IPS DF 4.7 (cell line): ENCODE measurements at regions not wholly inside any gene's neighbourhood (a gene's known extent, or its start where the extent isn't known, plus 50 kb on each side); places are given as distances from the start of the nearest gene placed in this dataset.

ENCODE experiments used
- DNase-seq: peaks from one replicate; pipeline ENCODE4 v3.0.0-alpha.2; 2013; ENCODE audit warnings: low spot score; ENCODE audit errors: extremely low read depth

DNA sequence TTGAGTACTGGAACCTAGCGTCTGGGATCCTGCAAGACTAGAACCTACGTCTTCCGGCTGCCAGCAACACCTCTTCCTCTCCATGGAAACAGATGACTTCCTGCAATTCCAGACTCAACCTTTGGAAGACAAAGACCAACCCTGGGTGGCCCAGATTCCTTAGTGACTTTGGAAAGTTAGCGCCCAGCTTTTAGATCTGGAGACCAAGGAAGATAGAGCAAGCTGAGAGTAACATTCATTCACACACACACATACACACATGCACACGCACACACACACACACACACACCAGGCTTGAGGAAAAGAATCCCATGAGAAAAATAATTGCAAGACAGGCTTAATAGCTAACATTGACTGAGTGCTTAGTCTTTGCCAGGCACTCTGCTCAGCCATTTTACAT, 788.9 kb downstream of the UQCRFS1 start:
- peak; percentile 81 for DNase-seq

DNA sequence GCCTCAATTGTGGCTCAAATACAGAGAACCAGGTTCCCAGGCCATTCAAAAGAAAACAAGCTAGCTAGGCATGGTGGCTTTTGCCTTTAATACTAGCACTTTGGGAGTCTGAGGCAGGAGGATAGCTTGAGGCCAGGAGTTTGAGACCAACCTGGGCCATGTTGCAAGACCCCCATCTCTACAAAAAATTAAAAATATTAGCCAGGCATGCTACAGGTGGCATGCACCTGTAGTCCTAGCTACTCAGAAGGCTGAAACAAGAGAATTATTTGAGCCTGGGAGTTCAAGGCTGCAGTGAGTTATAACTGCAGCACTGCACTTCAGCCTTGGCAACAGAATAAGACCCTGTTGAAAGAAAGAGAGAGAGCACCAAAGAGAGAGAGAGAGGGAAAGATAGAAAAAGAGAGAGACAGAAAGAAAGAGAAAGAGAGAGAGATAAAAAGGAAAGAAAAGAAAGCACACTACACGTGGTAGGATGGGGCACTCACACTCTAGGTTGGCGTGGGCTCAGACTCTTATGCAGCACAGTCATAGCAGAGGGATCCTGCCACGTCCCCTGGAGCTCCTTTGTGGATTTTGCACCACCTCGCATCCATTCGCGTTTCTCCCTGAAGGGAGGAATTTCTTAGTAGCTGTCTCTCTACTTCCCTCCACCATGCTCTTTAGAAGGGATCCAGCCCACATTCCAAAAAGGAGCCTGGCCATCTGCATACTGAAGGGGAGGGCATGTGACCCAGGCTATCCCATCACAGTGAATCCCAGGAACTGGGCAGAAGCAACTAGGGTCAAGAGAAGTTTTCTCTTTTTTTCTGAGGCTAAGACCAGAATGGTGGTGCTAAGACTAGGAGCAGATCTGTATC, 789.9 kb downstream of the UQCRFS1 start:
- DNase-seq, result no peak

DNA sequence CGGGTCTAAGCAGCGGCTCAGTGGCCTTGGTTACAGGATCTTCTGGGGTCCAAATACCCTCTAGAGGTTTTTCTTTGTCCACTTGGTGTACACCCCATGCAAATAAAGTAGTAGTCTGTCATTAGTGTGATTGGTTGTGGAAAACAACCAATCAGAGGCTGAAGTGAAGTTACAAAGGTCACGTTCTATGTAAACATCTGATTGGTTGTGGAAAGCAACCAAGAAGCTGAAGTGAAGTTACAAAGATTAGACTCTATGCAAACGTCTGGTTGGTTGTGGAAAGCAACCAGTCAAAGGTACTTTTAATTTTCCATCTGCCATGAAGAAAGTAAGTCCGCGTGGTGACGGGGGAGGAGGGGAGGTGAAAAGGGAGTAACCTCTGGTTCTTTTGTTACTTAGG, 790.9 kb downstream of the UQCRFS1 start:
- no peak for DNase-seq

DNA sequence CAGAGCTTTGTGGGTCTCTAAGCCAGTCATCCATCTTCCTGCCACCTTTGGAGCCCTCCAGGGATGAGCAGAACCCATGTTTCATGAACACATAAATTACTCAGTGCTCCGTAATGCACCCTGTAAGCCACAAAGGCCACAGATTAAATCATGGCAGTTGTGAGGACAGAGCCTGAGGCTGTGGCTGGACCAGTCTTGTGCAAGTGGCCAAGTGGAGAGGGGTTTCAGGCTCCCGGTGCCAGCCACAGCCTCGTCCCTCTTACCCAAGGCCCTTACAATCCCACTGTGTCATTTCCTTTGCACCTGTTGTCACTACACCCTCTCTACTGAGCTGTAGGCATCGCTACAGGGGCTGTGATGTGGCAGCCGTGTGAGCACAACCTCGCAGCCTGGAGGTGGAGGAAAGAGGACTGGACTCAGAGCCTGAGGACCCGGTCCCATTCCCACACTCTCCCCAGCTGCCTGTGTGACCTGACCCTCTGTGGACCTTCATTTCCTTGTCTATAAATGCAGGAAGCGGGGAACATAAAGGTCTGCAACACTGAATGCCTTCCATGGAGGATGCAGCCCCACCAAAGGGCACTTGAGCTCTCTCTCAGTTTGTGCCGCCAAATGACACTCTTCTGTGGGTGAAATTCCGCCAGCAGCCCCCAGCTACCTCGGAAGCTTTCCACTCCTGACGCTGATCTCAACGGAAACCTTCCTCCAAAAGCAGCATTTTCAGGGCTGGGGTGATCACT, 792.0 kb downstream of the UQCRFS1 start:
- no peak for DNase-seq

DNA sequence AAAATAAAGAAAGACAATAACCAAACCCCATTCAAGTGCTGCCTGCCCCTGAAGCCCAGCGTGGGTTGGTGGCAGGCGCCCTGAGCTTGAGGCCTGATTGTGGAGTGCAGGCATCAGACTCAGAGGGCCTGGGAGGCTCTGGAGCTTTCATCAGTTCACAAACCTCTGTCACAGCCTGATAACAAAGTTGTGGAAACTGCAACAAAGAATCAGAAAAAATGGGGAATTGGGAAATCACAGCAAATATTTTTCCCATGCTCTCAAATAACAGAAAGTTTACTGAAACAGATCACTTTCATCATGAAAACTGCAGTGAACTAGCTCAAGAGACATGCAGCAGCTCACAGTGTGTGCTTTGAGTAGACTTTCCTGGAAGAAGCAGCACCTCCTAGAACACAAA, 793.6 kb downstream of the UQCRFS1 start:
- DNase-seq, result no peak

DNA sequence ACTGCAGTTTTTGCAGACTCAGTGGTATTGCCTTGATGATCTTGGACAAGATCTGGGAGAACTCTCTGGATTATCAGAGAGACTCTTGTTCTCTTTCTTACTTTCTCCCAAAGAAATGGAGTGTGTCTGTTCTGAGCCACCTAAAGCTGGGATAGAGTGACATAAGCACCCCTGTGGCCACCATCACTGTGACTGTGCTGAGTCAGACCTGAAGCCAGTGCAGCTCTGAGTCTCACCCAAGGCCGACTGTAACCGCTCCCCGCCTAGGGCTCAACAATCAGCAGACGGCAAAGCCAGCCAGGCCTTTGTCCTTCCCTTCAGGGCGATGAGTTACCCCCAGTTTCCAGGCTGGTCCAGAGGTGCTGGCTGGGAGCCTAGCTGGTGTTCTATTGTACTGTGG, 795.6 kb downstream of the UQCRFS1 start:
- DNase-seq, result no peak

DNA sequence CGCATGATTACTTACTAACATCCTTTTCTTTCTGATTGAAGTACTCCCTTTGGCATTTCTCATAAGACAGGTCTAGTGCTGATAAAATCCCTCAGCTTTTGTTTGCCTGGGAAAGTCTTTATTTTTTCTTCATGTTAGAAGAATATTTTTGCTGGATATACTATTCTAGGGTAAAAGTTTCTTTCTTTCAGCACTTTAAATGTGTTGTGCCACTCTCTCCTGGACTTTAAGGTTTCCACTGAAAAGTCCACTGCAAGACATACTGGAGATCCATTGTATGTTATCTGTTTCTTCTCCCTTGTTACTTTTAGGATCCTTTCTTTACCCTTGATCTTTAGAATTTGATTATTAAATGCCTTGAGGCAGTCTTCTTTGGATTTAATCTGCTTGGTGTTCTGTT, 796.7 kb downstream of the UQCRFS1 start:
- no peak for DNase-seq

DNA sequence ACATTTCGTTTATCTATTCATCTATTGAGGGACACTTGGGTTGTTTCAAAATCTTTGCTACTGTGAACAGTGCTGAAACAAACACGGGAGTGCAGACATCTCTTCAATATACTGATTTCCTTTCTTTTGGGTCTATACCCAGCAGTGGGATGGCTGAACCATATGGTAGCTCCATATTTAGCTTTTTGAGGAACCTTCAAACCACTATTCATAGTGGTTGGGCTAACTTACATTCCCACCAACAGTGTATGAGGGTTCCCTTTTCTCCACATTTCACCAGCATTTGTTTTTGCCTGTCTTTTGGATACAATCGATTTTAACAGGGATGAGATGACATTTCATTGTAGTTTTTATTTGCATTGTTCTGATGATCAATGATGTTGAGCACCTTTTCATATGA, 798.2 kb downstream of the UQCRFS1 start:
- DNase-seq, result no peak

DNA sequence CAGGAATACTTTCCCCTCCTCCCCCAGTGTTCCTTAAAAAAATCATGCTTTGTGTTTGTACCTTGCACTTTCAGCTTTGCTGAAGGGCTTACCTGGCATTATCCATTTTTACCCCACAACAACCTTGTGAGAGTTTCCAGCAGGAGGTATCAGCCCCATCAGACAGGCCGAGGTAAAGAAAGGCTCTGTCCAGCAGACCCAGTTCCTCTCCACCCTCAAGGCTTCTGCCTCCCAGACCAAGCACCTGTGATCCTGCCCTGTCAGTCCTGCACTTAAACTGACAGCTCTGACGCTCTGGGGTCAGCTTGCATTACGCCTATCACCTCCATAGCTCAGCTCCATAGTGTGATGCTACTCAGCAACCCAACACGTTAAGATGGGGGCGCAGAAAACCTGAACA, 803.1 kb downstream of the UQCRFS1 start:
- no peak for DNase-seq

DNA sequence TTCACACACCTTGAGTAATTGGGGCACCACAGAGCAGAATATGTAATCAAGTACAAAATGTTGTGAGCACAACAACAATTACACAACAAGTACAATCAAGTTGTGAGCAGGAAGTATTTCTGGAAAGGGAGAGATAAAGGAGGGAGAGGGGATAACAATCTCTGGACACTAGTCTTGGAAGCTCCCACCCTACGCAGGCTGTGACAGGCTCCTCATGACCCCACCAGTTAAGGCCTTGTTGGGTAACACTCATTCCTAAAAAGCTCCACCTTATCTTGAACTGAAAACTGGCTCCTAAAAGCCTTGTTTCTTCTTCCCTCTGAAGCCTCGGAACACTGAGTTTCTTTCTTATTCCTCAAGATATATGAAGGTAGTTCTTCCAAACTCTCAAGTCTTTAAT, 806.0 kb downstream of the UQCRFS1 start:
- DNase-seq, result no peak

DNA sequence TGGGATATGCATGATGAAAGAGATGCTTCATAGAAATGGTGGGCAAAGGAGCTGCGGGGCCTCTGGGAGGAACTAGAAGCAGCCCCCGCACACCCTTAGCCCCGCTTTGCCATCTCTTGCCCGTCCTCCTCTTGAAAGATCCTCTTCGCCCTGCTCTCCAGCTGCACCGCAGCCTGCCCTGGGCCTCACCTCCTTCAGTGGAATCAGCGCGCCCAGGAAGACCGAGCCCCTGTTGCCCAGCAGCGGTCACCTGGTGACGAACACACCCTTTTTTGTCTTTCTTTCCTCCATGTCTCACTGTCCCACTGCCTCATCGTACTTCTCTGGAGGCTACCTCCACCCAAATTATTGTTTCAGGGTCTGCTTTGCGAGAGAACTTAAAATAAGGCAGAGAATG, 807.6 kb downstream of the UQCRFS1 start:
- no peak for DNase-seq

DNA sequence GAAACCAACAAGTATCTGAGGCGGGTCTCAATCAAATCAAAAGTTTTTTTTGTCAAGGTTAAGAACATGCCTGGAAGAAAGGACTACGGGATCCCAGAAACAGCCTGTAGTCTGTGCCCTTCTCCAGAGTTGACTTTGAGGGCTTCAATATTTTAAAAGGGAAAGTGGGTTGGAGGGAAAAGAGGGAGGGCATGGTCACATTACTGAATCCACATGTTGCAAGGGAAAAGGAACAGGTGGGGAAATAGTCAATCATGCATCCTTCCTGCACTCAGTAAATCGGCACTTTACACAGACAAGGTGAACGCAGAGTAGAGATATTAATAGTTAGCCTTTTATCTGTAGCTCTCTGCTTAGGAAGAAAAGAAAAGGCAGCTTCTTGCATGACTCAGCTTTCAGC, 808.5 kb downstream of the UQCRFS1 start:
- DNase-seq, result no peak

DNA sequence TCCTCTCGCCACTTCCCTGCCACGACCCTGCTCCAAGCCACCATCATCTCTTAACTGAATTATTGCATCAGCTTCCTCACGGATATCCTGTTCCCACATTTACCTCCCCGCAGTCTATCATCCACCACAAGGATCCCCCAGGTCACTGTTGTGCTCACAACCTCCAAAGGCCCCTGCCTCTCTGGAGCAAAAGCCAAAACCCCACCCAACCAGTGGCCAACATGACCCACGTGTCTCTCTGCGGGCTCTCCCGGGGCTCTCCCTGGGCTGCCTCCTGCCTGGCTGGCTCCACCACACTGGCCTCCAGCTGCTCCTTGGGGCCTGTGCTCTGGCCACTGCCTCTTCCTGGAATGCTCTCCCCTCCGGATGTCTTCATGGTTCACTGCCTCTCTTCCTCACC, 809.3 kb downstream of the UQCRFS1 start:
- DNase-seq, result no peak

DNA sequence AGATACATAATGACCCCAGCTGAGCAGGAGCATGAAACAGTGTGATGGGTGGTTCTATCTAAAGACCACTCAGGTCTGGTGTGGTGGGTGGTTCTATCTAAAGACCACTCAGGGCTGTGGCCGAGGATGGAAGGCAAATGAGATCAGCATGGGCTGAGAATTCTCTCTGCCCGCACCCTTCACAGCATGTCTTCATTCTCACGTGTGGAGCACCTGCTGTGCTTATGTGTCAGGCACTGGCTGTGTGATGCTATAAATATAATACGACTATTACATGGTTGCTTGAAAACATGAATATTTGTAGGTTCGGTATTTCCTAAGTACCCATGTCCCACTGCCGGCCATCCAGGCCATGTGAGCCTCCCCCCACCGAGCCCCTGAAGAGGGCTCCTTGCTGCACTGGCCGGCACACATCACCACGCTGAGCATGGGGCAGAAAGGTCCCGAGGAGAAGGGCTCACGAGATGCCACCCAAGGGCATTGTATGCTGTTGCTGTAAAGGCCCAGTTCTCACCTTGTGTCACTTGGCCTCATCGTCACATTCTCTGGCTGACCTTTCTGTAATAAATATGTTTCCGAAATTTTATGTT, 810.2 kb downstream of the UQCRFS1 start:
- DNase-seq, result no peak

DNA sequence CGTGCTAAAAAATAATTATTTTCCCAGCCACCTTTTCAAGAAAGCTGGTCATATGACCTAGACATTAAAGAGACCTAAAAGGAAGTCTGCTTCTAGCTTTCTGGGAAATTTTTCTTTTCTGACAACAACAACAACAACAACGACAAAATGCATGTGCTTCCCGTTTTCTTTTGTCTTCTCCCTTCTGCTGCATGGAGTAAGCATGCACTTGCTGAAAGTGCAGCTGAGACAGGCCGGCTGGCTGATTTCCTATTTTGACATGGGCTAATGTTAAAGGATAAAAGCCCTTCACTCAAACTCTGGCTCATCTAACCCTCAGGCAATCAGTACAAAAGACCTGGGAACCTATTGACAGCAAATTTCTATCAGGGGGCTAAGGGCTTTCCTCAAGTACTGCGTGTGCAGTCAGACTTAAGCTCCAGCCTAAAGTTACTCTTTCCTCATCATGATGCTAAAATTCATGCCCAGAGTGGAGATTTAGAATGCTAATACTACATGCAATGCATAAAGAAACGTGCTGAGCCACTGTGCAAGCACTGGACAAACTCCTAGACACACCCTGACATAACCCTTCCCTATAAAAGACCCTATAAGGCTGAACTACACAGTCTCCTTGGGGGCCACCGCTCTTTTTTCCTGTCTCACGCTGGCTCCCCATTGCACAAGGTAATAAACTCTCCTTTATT, 811.1 kb downstream of the UQCRFS1 start:
- no peak for DNase-seq

DNA sequence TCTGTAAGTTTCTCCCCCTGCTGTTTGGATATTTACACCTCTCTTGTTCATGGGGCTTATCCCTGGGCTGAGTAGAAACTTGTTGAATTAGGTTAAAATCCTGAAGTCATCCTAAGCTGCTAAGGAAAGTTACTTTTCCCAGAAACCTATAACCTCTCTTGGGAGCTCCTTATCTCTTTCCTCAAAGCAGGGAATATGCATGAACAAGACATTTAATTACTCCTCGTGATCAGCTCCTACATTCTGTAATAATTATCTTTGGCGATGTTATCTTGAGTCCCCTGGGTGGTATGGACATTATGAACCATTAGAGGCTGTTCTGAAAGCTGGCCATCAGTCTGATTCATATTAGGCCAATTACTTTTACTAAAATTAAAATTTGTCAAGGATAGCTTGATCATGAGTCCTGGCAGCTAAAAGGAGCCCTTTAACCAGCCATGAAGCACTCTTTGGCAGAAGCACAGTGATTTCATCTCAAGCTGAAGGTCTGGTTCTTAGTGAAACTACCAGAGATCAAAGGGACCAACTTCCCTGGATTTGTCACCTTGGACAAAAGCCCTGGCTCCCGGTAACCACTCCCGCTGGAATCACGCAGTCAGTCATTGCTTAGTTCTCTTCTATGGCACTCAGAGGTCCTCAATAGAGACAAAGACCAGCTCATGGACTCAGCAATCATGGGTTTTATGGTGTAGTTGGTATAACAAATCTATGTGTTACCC, 811.8 kb downstream of the UQCRFS1 start:
- no peak for DNase-seq

DNA sequence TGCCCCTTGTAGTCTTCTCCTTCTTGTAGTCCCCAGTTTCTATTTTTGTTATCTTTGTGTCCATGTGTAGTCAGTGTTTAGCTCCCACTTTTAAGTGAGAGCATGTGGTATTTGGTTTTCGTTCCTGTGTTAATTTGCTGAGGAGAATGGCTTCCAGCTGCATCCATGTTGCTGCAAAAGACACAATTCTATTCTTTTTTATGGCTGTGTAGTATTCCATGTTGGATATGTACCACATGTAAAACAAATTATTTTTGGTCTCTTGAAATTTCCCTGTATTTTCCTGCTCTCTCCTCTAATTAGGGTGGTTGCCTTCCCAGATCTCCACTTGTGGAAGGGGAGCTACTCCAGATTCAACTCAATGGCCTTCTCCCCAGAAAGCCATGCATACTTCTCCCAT, 813.8 kb downstream of the UQCRFS1 start:
- DNase-seq, result no peak

DNA sequence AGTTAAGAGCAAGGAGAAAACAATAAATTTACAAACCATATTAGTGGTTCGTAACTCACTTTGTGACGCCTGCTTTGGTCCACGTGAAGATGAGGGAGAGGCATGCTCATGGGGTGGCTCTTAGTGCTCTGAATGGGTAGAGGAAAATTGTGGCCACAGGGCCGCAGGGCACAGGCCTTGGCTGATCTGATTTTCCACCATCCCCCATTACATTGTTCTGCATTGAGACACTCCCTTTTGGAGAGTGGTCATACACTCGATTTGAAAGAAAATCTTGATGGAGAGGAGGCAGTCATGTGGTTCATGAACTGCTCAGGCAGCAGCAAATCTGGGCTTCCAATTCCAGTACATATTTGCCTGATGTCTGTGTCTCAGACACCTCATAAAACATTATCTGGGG, 815.2 kb downstream of the UQCRFS1 start:
- no peak for DNase-seq

DNA sequence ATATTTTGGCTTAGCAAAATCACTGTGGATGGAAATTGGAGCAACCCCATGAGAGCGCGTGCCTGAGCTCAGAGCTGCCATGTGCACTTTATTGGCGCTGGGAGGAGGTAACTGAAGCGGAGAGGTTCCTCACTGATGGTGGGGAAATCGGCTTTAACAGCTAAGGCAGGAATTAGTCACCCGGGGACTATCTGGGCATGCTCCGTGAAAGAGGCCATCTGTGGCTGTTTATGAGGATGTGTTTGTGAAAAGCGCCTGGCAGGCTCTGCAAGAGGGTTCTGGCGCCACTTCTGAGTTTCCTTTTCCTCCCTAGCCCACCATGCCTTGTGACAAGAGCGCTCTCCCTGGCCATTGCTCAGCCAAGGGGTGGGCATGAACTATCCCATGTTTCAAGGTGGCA, 815.6 kb downstream of the UQCRFS1 start:
- DNase-seq, result no peak

DNA sequence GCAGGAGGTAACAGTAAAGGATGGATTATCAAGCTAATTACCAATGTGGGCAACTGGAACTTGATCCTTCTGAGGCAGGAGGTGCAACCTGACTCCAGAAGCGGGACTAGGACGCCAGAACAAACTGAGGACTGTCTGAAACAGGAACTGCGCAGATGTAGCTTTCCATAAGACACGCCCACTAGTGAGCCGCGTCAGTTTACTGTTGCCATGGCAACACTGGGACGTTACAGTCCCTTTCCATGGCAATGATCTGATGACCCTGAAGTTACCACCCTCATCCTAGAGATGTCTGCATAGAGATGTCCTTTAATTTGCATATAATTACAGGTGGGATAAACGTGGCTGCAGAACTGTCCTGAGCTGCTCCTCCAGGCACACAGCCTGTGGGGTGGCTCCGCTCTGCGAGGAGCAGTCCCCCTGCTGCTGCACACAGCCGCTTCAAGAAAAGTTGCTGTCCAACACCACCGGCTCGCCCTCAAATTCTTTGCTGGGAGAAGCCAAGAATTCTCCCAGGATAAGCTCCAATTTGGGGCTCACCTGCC, 816.6 kb downstream of the UQCRFS1 start:
- DNase-seq, result no peak

DNA sequence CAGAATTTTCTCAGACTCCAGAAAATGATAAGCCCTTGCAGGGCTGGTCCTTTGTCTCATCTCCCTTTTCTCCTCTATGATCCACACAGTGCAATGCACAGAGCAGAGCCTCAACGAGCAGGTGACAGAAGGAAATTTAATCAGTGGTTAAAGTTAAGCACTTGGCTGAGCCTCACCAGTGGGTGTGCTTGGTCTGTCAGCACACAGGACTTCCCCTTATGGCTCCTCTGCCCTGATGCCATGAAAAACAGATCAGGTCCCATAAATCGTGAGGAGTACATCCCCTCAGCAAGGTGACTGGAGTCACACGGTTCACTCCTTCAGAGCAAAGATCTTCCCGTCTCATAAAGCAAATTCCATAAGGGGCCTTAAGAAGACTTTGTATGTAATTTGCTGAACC, 818.2 kb downstream of the UQCRFS1 start:
- DNase-seq, result no peak
